HG03457 (cell line): ENCODE measurements at regions not wholly inside any gene's neighbourhood (a gene's known extent, or its start where the extent isn't known, plus 50 kb on each side); places are given as distances from the start of the nearest gene placed in this dataset.
"Not testable (repeated sequence)": the region's sequence is repeated elsewhere in the genome, so short reads cannot be mapped to it uniquely, and the experiment has no call there.

Experiments
- ATAC-seq: cut with Tn5 transposase; IDR thresholded peaks from one replicate; pipeline ENCODE4 v1.9.1; 2021; ENCODE audit warnings: moderate number of reproducible peaks; ENCODE audit not compliant: unreplicated experiment

GRCh38 chr18:62442391-62442790, 80.4 kb upstream of the ZCCHC2 start:
- no peak for ATAC-seq

DNA sequence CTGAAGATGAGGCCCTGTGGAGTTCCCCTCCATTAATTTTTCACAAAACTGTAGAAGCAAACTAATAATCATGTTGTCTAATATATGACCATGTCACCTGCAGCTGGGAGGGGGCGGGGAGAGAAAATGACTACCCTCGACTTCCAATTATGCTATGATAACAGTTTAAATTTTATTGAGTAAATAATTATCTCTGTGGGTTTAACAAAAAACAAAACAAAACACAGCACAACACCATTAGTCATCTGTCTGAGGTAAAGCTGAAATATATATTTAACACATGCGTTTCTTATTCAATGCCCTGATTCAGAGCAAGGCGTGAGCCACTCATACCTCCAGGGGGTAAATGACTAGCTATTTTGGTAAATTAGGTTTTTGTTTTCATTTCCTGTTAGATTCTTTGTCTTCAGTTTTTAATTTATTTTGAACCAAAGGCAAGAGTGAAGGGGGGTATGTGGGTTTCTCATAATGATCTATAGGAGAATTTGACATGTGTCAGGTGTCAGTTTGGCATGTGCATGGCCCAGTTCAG, 77.4 kb upstream of the ZCCHC2 start:
- peak; percentile 61 for ATAC-seq

GRCh38 chr18:62446511-62446910, 76.3 kb upstream of the ZCCHC2 start:
- no peak for ATAC-seq

DNA sequence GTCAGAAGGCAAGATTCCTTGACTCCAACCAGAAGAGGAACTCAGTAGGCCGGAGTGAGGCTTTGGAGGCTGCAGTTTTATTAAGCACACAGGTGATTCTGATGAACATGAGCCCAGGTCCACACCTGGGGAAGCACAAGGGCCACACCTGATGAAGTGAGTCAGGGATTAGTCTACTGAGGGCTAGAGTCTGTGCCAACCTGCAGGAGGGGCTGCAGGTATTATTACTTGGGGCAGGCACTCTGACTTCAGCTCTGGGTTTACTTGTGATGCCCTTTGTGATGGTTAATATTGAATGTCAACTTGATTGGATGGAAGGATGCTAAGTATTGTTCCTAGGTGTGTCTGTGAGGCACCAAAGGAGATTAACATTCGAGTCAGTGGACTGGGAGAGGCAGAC, 75.2 kb upstream of the ZCCHC2 start:
- ATAC-seq, result no peak

- no peak for ATAC-seq
Measured at GRCh38 chr18:62448426-62448825, 74.4 kb upstream of the ZCCHC2 start.

DNA sequence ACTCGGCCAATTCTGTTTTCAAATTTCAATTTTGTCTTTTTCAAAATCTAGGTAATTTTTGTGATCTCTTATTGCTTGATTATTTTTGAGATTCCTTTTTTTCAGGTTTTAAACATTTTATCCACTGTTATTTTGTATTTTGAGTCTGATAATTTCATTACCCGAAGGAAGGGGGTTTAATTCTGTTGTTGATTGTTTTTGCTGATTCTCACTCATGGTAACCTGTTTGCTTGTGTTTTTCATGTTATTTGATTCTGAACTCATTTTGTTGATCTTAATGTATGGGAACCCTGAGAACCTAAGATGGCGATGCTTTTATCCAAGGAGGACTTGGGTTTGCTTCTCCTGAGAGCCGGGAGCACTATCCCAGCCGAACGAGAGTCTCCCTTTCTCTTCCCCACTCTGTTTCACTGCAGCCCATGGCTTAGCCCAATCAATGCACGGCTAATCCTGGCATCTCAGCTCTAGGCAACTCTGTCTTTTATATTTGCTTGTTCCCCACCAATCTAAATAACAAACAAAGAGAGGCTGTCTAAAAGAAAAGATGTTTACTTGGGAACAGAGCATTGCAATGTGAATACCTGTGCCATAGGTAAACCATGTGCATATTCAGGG, 73.2 kb upstream of the ZCCHC2 start:
- ATAC-seq, result no peak

GRCh38 chr18:62450175-62450545, 72.7 kb upstream of the ZCCHC2 start:
- no peak for ATAC-seq

- no peak for ATAC-seq
Measured at GRCh38 chr18:62450546-62451410, 72.0 kb upstream of the ZCCHC2 start.

GRCh38 chr18:62452280-62452831, 70.5 kb upstream of the ZCCHC2 start:
- no peak for ATAC-seq

- no peak for ATAC-seq
Measured at GRCh38 chr18:62453864-62454263, 69.0 kb upstream of the ZCCHC2 start.

DNA sequence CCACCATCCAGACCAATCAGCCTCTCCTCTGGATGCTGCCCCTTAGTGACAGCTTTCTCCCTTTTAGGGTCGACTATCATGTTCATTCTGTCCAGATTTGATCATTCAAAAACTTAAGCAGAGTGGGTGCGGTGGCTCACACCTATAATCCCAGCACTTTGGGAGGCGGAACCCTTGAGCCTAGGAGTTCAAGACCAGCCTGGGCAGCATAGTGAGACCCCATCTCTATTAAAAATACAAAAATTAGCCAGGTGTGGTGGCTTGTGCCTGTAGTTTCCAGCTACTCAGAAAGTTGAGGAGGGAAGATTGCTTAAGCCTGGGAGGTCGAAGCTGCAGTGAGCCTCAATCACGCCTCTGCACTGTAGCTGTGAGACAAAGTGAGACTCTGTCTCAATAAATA, 68.3 kb upstream of the ZCCHC2 start:
- ATAC-seq, result no peak

DNA sequence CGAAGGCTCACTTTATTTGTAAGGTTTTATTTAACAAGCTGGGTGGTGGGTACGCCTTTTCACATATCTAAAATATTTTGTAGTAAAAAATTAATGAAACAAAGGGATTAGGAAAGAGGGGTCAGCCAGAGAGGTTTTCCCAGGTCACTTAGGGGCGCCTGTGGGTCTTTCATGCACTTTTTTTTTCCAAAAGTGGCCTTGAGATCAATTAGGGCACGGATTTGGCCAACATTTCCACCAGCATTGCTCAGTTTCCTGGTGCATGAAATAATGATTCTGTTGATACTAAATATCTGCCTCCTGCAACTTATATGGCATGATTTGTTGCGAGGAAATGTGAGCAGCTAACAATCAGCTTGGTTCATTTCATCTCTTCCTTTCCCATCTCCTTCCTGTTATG, 67.6 kb upstream of the ZCCHC2 start:
- no peak for ATAC-seq

DNA sequence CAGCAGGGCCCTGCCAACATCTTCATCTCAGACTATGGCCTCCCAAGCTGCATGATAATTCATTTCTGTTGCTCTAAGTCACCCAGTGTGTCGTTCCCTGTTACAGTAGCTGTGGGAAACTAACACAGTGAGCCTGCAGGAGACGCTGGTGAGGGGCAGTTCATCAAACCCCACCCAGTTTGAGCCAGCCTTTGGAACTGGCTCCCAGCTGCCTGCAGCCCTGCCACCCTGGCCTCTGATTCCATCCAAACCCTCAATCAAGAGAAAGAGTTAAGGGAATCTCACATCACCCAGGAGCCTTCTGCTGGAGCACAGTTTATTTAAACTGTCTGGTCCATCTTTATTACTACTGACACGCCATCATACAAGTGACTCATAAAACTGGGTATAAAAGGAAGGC, 64.9 kb upstream of the ZCCHC2 start:
- no peak for ATAC-seq

- no peak for ATAC-seq
Measured at GRCh38 chr18:62458346-62458745, 64.5 kb upstream of the ZCCHC2 start.

DNA sequence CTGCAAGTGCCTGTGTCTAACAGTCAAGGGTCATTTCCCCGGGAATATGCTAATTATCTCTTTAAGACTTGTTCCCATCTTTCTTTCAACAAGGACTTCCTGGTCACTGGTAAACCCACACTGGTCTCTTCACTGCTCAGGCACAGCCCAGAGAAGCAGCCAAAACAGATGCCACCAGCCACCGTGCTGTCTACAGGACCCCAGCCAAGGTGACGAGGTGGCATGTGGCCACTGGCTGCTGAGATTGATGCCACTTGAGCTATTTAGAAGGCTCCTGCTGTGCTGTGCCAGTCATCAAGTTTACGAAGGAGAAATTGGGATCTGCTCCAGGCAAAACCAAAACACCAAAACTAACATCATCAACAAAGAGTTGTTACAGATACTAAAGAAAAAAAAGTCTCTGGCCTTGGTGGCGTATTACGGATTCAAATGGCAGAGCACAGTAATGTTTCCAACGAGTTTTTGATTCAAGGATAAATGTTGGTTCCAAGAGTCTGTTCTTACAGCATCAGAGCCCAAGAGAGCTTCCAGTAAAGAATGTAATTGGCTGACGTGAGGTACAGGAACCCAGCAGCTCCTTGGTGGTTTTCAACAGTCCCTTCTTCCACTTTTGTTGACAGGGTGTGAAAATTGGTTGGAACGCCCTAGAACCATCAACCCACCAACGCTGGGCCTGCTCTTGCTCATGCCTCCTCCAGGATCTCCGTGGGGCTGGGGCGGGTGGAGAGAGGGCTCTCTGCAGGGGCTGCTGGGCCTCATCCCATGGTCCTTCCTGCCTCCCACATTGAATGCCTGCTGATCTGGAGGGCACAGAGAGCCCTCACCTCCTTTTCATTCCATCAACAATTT, 63.7 kb upstream of the ZCCHC2 start:
- ATAC-seq, result no peak

DNA sequence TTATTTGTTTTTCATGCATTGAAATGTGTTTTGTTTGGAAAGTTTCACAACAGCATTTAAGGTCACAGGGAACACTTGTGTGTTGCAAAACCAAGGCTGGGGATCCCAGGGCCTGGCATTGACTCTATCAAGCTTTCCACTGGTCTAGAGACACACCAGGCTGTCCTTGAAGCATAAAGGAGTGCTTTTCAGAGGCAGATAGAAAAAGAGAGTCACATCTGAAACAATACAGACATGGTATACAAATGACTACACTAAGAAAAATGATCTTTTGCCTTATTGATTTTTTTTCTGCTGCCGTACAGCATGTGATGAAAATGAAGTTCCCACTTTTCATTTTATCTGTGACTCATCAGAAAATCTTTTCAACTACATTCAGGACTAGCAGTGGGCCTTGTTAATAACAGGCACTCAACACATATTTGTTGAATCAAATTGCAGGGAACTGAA, 61.9 kb upstream of the ZCCHC2 start:
- ATAC-seq, result no peak

- no peak for ATAC-seq
Measured at GRCh38 chr18:62461591-62461990, 61.2 kb upstream of the ZCCHC2 start.

DNA sequence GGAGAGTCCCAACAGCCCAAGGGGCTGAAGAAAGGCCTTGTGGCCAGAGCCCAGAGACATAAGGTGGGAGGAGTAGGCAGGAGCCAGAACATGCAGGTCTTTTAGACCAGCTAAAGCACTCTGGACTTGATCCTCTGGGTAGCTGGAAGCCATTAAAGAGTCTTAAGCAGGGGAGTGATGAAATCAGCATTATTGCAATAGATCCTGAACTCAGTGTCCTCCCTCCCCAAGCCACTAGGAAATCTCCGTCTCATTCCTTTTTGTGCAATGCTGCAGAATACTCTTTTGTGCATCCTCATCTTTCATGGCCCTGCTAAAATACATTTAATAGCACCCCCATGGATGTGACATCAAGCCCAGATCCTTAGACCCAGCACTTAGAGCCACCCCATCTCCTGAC, 58.6 kb upstream of the ZCCHC2 start:
- ATAC-seq, result no peak

DNA sequence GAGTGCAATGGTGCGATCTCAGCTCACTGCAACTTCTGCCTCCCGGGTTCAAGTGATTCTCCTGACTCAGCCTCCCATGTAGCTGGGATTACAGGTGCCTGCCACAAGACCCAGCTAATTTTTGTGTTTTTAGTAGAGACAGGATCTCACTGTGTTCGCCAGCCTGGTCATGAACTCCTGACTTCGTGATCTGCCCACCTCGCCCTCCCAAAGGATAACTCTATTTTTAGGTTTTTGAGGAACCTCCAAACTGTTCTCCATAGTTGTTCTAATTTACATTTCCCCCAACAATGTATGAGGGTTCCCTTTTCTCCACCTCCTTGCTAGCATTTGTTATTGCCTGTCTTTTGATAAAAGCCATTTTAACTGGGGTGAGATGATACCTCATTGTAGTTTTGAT, 53.7 kb upstream of the ZCCHC2 start:
- ATAC-seq, result not testable (repeated sequence)
